H1 (cell line): ENCODE measurements at regions not wholly inside any gene's neighbourhood (a gene's known extent, or its start where the extent isn't known, plus 50 kb on each side); places are given as distances from the start of the nearest gene placed in this dataset.

Experiments used
- BRCA1 ChIP-seq: IDR thresholded peaks from 2 replicates; pipeline ENCODE4 v1.6.1; 2012; ENCODE audit warnings: low read depth, low read length, improper control_type of control experiment
- CHD1 ChIP-seq: IDR thresholded peaks from 2 replicates; pipeline ENCODE4 v1.6.1; 2012; ENCODE audit warnings: low read depth, low read length, improper control_type of control experiment
- FOSL1 ChIP-seq: IDR thresholded peaks from 2 replicates; pipeline ENCODE4 v1.6.1; 2011; ENCODE audit warnings: mild to moderate bottlenecking, low read depth, low read length, moderate library complexity; ENCODE audit not compliant: insufficient read depth
- NRF1 ChIP-seq: IDR thresholded peaks from 2 replicates; pipeline ENCODE4 v1.6.1; 2011; ENCODE audit warnings: mild to moderate bottlenecking, low read depth, low read length, improper control_type of control experiment
- SP1 ChIP-seq: IDR thresholded peaks from 2 replicates; pipeline ENCODE4 v1.6.1; 2011; ENCODE audit warnings: low read depth, low read length

DNA sequence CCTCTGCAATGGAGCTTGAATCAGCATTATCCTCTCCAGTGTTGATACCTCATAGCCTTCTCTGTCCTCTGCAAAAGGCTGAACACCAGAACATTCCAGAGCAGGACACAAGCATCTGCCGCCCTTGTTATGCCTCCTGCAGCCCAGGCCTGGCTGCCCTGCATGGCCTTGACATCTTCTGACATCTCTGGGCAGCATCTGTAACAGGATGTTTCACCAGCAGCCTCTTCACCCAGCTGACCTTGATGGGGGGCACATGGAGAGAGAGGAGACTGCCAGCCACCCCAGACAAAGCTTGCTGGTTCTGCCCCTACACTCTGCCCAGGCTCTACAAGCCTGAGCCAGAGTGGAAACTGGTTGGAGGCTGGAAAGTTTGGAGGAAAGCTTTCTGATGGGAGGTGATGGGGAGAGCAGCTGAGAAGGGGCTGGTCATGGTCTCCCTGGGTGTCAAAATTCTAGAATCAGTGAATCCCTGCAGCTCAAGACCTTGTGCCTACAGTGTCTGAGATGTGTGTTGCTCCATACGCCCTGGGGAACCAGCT is 145.1 kb downstream of the MRPL14 start (continued):
- no peak for TF ChIP-seq FOSL1
- TF ChIP-seq CHD1: no peak
- no peak for TF ChIP-seq SP1
- TF ChIP-seq NRF1: no peak
- TF ChIP-seq BRCA1: no peak
